ENCODE measurements at regions not wholly inside any gene's neighbourhood (a gene's known extent, or its start where the extent isn't known, plus 50 kb on each side); places are given as distances from the start of the nearest gene placed in this dataset.
"Not testable (repeated sequence)": the region's sequence is repeated elsewhere in the genome, so short reads cannot be mapped to it uniquely, and the experiment has no call there.

GRCh38 chr20:48531505-48531904 lies 296.3 kb downstream of the PREX1 start:
- no peaks in the 10 kb centered on the region for H3K9me3 ChIP-seq (ENCODE audit: control insufficient read depth in 1 of 2, low read length in 2 of 2)

GRCh38 chr20:48530957-48531356 lies 296.8 kb downstream of the PREX1 start:
- Histone ChIP-seq H3K27ac (ENCODE audit: low read depth, low read length) (no peak overlapping the region), H3K9ac (ENCODE audit: low read depth in 1 of 2, low read length in 2 of 2) (no peak overlapping the region), H3K27me3 (ENCODE audit: control insufficient read depth in 1 of 2, insufficient read depth in 2 of 2, low read length in 2 of 2) (no peaks in the 10 kb centered on the region), H3K4me3 (ENCODE audit: low read depth in 1 of 2, low read length in 2 of 2) (no peak overlapping the region), H3K9me3 (ENCODE audit: control insufficient read depth in 1 of 2, low read length in 2 of 2) (no peaks in the 10 kb centered on the region), H3K36me3 (ENCODE audit: control insufficient read depth in 1 of 2, insufficient read depth in 2 of 2, low read length in 2 of 2) (no peaks in the 10 kb centered on the region), H3K4me1 (ENCODE audit: control insufficient read depth in 1 of 2, insufficient read depth in 2 of 2, low read length in 2 of 2) (no peaks in the 10 kb centered on the region)

More at GRCh38 chr20:48531505-48531904, 296.3 kb downstream of the PREX1 start:
- no peaks in the 10 kb centered on the region for H3K36me3 ChIP-seq (ENCODE audit: control insufficient read depth in 1 of 2, insufficient read depth in 2 of 2, low read length in 2 of 2)
- no peak overlapping the region for H3K9ac ChIP-seq (ENCODE audit: low read depth in 1 of 2, low read length in 2 of 2)
- H3K4me1 ChIP-seq (ENCODE audit: control insufficient read depth in 1 of 2, insufficient read depth in 2 of 2, low read length in 2 of 2) = no peaks in the 10 kb centered on the region
- H3K4me3 ChIP-seq (ENCODE audit: low read depth in 1 of 2, low read length in 2 of 2) = no peak overlapping the region
- no peak overlapping the region for H3K27ac ChIP-seq (ENCODE audit: low read depth, low read length)
- no peaks in the 10 kb centered on the region for H3K27me3 ChIP-seq (ENCODE audit: control insufficient read depth in 1 of 2, insufficient read depth in 2 of 2, low read length in 2 of 2)

- H3K27me3 ChIP-seq (ENCODE audit: control insufficient read depth in 1 of 2, insufficient read depth in 2 of 2, low read length in 2 of 2) = no peaks in the 10 kb centered on the region
- no peaks in the 10 kb centered on the region for H3K36me3 ChIP-seq (ENCODE audit: control insufficient read depth in 1 of 2, insufficient read depth in 2 of 2, low read length in 2 of 2)
- no peak overlapping the region for H3K9ac ChIP-seq (ENCODE audit: low read depth in 1 of 2, low read length in 2 of 2)
These were observed 299.5 kb downstream of the PREX1 start for GRCh38 chr20:48528346-48528745.

GRCh38 chr20:48527771-48528170 lies 300.0 kb downstream of the PREX1 start:
- Histone ChIP-seq H3K9me3 (ENCODE audit: control insufficient read depth in 1 of 2, low read length in 2 of 2) (no peaks in the 10 kb centered on the region), H3K4me3 (ENCODE audit: low read depth in 1 of 2, low read length in 2 of 2) (no peak overlapping the region), H3K27me3 (ENCODE audit: control insufficient read depth in 1 of 2, insufficient read depth in 2 of 2, low read length in 2 of 2) (no peaks in the 10 kb centered on the region), H3K27ac (ENCODE audit: low read depth, low read length) (no peak overlapping the region), H3K4me1 (ENCODE audit: control insufficient read depth in 1 of 2, insufficient read depth in 2 of 2, low read length in 2 of 2) (no peaks in the 10 kb centered on the region), H3K36me3 (ENCODE audit: control insufficient read depth in 1 of 2, insufficient read depth in 2 of 2, low read length in 2 of 2) (no peaks in the 10 kb centered on the region), H3K9ac (ENCODE audit: low read depth in 1 of 2, low read length in 2 of 2) (no peak overlapping the region)

More at GRCh38 chr20:48528346-48528745, 299.5 kb downstream of the PREX1 start:
- Histone ChIP-seq H3K9me3 (ENCODE audit: control insufficient read depth in 1 of 2, low read length in 2 of 2) (no peaks in the 10 kb centered on the region), H3K27ac (ENCODE audit: low read depth, low read length) (no peak overlapping the region), H3K4me3 (ENCODE audit: low read depth in 1 of 2, low read length in 2 of 2) (no peak overlapping the region), H3K4me1 (ENCODE audit: control insufficient read depth in 1 of 2, insufficient read depth in 2 of 2, low read length in 2 of 2) (no peaks in the 10 kb centered on the region)

GRCh38 chr20:48526936-48527335 lies 300.9 kb downstream of the PREX1 start:
- Histone ChIP-seq H3K4me1 (ENCODE audit: control insufficient read depth in 1 of 2, insufficient read depth in 2 of 2, low read length in 2 of 2) (no peaks in the 10 kb centered on the region), H3K9ac (ENCODE audit: low read depth in 1 of 2, low read length in 2 of 2) (no peak overlapping the region), H3K27ac (ENCODE audit: low read depth, low read length) (no peak overlapping the region), H3K9me3 (ENCODE audit: control insufficient read depth in 1 of 2, low read length in 2 of 2) (no peaks in the 10 kb centered on the region), H3K4me3 (ENCODE audit: low read depth in 1 of 2, low read length in 2 of 2) (no peak overlapping the region), H3K36me3 (ENCODE audit: control insufficient read depth in 1 of 2, insufficient read depth in 2 of 2, low read length in 2 of 2) (no peaks in the 10 kb centered on the region), H3K27me3 (ENCODE audit: control insufficient read depth in 1 of 2, insufficient read depth in 2 of 2, low read length in 2 of 2) (no peaks in the 10 kb centered on the region)

- Histone ChIP-seq H3K9me3 (ENCODE audit: control insufficient read depth in 1 of 2, low read length in 2 of 2) (no peaks in the 10 kb centered on the region), H3K4me3 (ENCODE audit: low read depth in 1 of 2, low read length in 2 of 2) (no peak overlapping the region), H3K27ac (ENCODE audit: low read depth, low read length) (no peak overlapping the region), H3K36me3 (ENCODE audit: control insufficient read depth in 1 of 2, insufficient read depth in 2 of 2, low read length in 2 of 2) (no peaks in the 10 kb centered on the region), H3K4me1 (ENCODE audit: control insufficient read depth in 1 of 2, insufficient read depth in 2 of 2, low read length in 2 of 2) (no peaks in the 10 kb centered on the region), H3K9ac (ENCODE audit: low read depth in 1 of 2, low read length in 2 of 2) (no peak overlapping the region), H3K27me3 (ENCODE audit: control insufficient read depth in 1 of 2, insufficient read depth in 2 of 2, low read length in 2 of 2) (no peaks in the 10 kb centered on the region)
These were observed 302.4 kb downstream of the PREX1 start for GRCh38 chr20:48525400-48525799.

- H3K9ac ChIP-seq (ENCODE audit: low read depth in 1 of 2, low read length in 2 of 2) = no peak overlapping the region
- H3K4me1 ChIP-seq (ENCODE audit: control insufficient read depth in 1 of 2, insufficient read depth in 2 of 2, low read length in 2 of 2) = no peaks in the 10 kb centered on the region
- H3K27me3 ChIP-seq (ENCODE audit: control insufficient read depth in 1 of 2, insufficient read depth in 2 of 2, low read length in 2 of 2) = no peaks in the 10 kb centered on the region
- H3K27ac ChIP-seq (ENCODE audit: low read depth, low read length) = no peak overlapping the region
- no peak overlapping the region for H3K4me3 ChIP-seq (ENCODE audit: low read depth in 1 of 2, low read length in 2 of 2)
- no peaks in the 10 kb centered on the region for H3K36me3 ChIP-seq (ENCODE audit: control insufficient read depth in 1 of 2, insufficient read depth in 2 of 2, low read length in 2 of 2)
- no peaks in the 10 kb centered on the region for H3K9me3 ChIP-seq (ENCODE audit: control insufficient read depth in 1 of 2, low read length in 2 of 2)
These were observed 303.2 kb downstream of the PREX1 start for GRCh38 chr20:48524582-48524981.

- Histone ChIP-seq H3K27me3 (ENCODE audit: control insufficient read depth in 1 of 2, insufficient read depth in 2 of 2, low read length in 2 of 2) (no peaks in the 10 kb centered on the region), H3K4me3 (ENCODE audit: low read depth in 1 of 2, low read length in 2 of 2) (no peak overlapping the region), H3K4me1 (ENCODE audit: control insufficient read depth in 1 of 2, insufficient read depth in 2 of 2, low read length in 2 of 2) (no peaks in the 10 kb centered on the region), H3K9me3 (ENCODE audit: control insufficient read depth in 1 of 2, low read length in 2 of 2) (no peaks in the 10 kb centered on the region), H3K36me3 (ENCODE audit: control insufficient read depth in 1 of 2, insufficient read depth in 2 of 2, low read length in 2 of 2) (no peaks in the 10 kb centered on the region), H3K27ac (ENCODE audit: low read depth, low read length) (no peak overlapping the region), H3K9ac (ENCODE audit: low read depth in 1 of 2, low read length in 2 of 2) (no peak overlapping the region)
These were observed 304.4 kb downstream of the PREX1 start for GRCh38 chr20:48523191-48523995.

- H3K36me3 ChIP-seq (ENCODE audit: control insufficient read depth in 1 of 2, insufficient read depth in 2 of 2, low read length in 2 of 2) = no peaks in the 10 kb centered on the region
- H3K27me3 ChIP-seq (ENCODE audit: control insufficient read depth in 1 of 2, insufficient read depth in 2 of 2, low read length in 2 of 2) = no peaks in the 10 kb centered on the region
- no peaks in the 10 kb centered on the region for H3K4me1 ChIP-seq (ENCODE audit: control insufficient read depth in 1 of 2, insufficient read depth in 2 of 2, low read length in 2 of 2)
- no peak overlapping the region for H3K9ac ChIP-seq (ENCODE audit: low read depth in 1 of 2, low read length in 2 of 2)
- no peak overlapping the region for H3K4me3 ChIP-seq (ENCODE audit: low read depth in 1 of 2, low read length in 2 of 2)
- H3K9me3 ChIP-seq (ENCODE audit: control insufficient read depth in 1 of 2, low read length in 2 of 2) = no peaks in the 10 kb centered on the region
- no peak overlapping the region for H3K27ac ChIP-seq (ENCODE audit: low read depth, low read length)
These were observed 306.7 kb downstream of the PREX1 start for GRCh38 chr20:48521121-48521520.

- H3K9me3 ChIP-seq (ENCODE audit: control insufficient read depth in 1 of 2, low read length in 2 of 2); H3K4me3 ChIP-seq (ENCODE audit: low read depth in 1 of 2, low read length in 2 of 2); H3K27me3 ChIP-seq (ENCODE audit: control insufficient read depth in 1 of 2, insufficient read depth in 2 of 2, low read length in 2 of 2); H3K4me1 ChIP-seq (ENCODE audit: control insufficient read depth in 1 of 2, insufficient read depth in 2 of 2, low read length in 2 of 2); H3K27ac ChIP-seq (ENCODE audit: low read depth, low read length); H3K36me3 ChIP-seq (ENCODE audit: control insufficient read depth in 1 of 2, insufficient read depth in 2 of 2, low read length in 2 of 2); H3K9ac ChIP-seq (ENCODE audit: low read depth in 1 of 2, low read length in 2 of 2): not testable (repeated sequence)
These were observed 311.6 kb downstream of the PREX1 start for GRCh38 chr20:48516196-48516595.
